HG02759 (cell line): ENCODE measurements at regions not wholly inside any gene's neighbourhood (a gene's known extent, or its start where the extent isn't known, plus 50 kb on each side); places are given as distances from the start of the nearest gene placed in this dataset.
"Not testable (repeated sequence)": the region's sequence is repeated elsewhere in the genome, so short reads cannot be mapped to it uniquely, and the experiment has no call there.

Experiments used
- ATAC-seq: cut with Tn5 transposase; IDR thresholded peaks from one replicate; pipeline ENCODE4 v1.9.1; 2021; ENCODE audit warnings: mild to moderate bottlenecking, moderate library complexity; ENCODE audit not compliant: unreplicated experiment

GRCh38 chr9:78123808-78124207 is 92.2 kb upstream of the GNAQ start:
- no peak for ATAC-seq

- no peak for ATAC-seq
Measured at GRCh38 chr9:78122631-78123030, 91.0 kb upstream of the GNAQ start.

- no peak for ATAC-seq
Measured at GRCh38 chr9:78121488-78121887, 89.9 kb upstream of the GNAQ start.

- peak; percentile 87 for ATAC-seq
Measured at GRCh38 chr9:78118742-78119473, 87.3 kb upstream of the GNAQ start.

GRCh38 chr9:78115073-78115472 is 83.5 kb upstream of the GNAQ start:
- peak; percentile 56 for ATAC-seq

GRCh38 chr9:78114581-78114980 is 83.0 kb upstream of the GNAQ start:
- no peak for ATAC-seq

- no peak for ATAC-seq
Measured at GRCh38 chr9:78112406-78112805, 80.8 kb upstream of the GNAQ start.

- ATAC-seq: no peak
Measured at GRCh38 chr9:78112004-78112403, 80.4 kb upstream of the GNAQ start.

GRCh38 chr9:78109075-78109474 is 77.5 kb upstream of the GNAQ start:
- no peak for ATAC-seq

- ATAC-seq: not testable (repeated sequence)
Measured at GRCh38 chr9:78106586-78106985, 75.0 kb upstream of the GNAQ start.

- ATAC-seq: peak; percentile 68
Measured at GRCh38 chr9:78103971-78104433, 72.4 kb upstream of the GNAQ start.

GRCh38 chr9:78101247-78101646 is 69.6 kb upstream of the GNAQ start:
- ATAC-seq: no peak

GRCh38 chr9:78097541-78097940 is 65.9 kb upstream of the GNAQ start:
- no peak for ATAC-seq

- no peak for ATAC-seq
Measured at GRCh38 chr9:78091731-78092130, 60.1 kb upstream of the GNAQ start.

GRCh38 chr9:78089111-78089510 is 57.5 kb upstream of the GNAQ start:
- ATAC-seq: no peak

GRCh38 chr9:78088190-78088589 is 56.6 kb upstream of the GNAQ start:
- ATAC-seq: not testable (repeated sequence)
